ENCODE measurements at regions not wholly inside any gene's neighbourhood (a gene's known extent, or its start where the extent isn't known, plus 50 kb on each side); places are given as distances from the start of the nearest gene placed in this dataset.

DNA sequence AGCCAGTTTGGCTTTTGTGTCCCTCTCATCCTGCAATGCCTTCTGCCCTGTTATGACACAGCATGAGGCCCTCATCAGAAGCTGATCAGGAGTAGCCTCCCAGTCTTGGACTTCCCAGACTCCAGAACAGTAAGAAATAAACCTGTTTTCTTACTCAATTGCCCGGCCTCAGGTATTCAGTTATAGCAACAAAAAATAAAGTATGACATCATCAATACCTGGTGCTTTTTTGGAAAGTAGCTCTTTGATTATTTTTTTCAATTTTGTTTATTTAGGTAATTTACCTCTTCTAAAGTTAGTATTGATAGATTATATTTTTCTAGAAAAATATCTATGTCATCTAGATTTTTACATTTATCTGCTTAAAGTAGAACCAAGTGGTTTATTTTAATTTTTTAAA, 112.8 kb upstream of the CES5A start:
- TF ChIP-seq, protein P1, sequence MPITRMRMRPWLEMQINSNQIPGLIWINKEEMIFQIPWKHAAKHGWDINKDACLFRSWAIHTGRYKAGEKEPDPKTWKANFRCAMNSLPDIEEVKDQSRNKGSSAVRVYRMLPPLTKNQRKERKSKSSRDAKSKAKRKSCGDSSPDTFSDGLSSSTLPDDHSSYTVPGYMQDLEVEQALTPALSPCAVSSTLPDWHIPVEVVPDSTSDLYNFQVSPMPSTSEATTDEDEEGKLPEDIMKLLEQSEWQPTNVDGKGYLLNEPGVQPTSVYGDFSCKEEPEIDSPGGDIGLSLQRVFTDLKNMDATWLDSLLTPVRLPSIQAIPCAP (CRISPR knock-in tag; IDR thresholded peaks at IDR 0.05) = no peak
- TF ChIP-seq, protein P2, sequence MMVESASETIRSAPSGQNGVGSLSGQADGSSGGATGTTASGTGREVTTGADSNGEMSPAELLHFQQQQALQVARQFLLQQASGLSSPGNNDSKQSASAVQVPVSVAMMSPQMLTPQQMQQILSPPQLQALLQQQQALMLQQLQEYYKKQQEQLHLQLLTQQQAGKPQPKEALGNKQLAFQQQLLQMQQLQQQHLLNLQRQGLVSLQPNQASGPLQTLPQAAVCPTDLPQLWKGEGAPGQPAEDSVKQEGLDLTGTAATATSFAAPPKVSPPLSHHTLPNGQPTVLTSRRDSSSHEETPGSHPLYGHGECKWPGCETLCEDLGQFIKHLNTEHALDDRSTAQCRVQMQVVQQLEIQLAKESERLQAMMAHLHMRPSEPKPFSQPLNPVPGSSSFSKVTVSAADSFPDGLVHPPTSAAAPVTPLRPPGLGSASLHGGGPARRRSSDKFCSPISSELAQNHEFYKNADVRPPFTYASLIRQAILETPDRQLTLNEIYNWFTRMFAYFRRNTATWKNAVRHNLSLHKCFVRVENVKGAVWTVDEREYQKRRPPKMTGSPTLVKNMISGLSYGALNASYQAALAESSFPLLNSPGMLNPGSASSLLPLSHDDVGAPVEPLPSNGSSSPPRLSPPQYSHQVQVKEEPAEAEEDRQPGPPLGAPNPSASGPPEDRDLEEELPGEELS (CRISPR knock-in tag; IDR thresholded peaks at IDR 0.05) = no peak
- TF ChIP-seq, protein P3, sequence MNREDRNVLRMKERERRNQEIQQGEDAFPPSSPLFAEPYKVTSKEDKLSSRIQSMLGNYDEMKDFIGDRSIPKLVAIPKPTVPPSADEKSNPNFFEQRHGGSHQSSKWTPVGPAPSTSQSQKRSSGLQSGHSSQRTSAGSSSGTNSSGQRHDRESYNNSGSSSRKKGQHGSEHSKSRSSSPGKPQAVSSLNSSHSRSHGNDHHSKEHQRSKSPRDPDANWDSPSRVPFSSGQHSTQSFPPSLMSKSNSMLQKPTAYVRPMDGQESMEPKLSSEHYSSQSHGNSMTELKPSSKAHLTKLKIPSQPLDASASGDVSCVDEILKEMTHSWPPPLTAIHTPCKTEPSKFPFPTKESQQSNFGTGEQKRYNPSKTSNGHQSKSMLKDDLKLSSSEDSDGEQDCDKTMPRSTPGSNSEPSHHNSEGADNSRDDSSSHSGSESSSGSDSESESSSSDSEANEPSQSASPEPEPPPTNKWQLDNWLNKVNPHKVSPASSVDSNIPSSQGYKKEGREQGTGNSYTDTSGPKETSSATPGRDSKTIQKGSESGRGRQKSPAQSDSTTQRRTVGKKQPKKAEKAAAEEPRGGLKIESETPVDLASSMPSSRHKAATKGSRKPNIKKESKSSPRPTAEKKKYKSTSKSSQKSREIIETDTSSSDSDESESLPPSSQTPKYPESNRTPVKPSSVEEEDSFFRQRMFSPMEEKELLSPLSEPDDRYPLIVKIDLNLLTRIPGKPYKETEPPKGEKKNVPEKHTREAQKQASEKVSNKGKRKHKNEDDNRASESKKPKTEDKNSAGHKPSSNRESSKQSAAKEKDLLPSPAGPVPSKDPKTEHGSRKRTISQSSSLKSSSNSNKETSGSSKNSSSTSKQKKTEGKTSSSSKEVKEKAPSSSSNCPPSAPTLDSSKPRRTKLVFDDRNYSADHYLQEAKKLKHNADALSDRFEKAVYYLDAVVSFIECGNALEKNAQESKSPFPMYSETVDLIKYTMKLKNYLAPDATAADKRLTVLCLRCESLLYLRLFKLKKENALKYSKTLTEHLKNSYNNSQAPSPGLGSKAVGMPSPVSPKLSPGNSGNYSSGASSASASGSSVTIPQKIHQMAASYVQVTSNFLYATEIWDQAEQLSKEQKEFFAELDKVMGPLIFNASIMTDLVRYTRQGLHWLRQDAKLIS (CRISPR knock-in tag; IDR thresholded peaks at IDR 0.05; ENCODE audit: borderline replicate concordance) = no peak
- TF ChIP-seq, protein P4, sequence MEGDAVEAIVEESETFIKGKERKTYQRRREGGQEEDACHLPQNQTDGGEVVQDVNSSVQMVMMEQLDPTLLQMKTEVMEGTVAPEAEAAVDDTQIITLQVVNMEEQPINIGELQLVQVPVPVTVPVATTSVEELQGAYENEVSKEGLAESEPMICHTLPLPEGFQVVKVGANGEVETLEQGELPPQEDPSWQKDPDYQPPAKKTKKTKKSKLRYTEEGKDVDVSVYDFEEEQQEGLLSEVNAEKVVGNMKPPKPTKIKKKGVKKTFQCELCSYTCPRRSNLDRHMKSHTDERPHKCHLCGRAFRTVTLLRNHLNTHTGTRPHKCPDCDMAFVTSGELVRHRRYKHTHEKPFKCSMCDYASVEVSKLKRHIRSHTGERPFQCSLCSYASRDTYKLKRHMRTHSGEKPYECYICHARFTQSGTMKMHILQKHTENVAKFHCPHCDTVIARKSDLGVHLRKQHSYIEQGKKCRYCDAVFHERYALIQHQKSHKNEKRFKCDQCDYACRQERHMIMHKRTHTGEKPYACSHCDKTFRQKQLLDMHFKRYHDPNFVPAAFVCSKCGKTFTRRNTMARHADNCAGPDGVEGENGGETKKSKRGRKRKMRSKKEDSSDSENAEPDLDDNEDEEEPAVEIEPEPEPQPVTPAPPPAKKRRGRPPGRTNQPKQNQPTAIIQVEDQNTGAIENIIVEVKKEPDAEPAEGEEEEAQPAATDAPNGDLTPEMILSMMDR (IDR thresholded peaks at IDR 0.05) = no peak
- TF ChIP-seq, protein P5, sequence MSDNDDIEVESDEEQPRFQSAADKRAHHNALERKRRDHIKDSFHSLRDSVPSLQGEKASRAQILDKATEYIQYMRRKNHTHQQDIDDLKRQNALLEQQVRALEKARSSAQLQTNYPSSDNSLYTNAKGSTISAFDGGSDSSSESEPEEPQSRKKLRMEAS (CRISPR knock-in tag; IDR thresholded peaks at IDR 0.05) = no peak
- TF ChIP-seq, protein P6, sequence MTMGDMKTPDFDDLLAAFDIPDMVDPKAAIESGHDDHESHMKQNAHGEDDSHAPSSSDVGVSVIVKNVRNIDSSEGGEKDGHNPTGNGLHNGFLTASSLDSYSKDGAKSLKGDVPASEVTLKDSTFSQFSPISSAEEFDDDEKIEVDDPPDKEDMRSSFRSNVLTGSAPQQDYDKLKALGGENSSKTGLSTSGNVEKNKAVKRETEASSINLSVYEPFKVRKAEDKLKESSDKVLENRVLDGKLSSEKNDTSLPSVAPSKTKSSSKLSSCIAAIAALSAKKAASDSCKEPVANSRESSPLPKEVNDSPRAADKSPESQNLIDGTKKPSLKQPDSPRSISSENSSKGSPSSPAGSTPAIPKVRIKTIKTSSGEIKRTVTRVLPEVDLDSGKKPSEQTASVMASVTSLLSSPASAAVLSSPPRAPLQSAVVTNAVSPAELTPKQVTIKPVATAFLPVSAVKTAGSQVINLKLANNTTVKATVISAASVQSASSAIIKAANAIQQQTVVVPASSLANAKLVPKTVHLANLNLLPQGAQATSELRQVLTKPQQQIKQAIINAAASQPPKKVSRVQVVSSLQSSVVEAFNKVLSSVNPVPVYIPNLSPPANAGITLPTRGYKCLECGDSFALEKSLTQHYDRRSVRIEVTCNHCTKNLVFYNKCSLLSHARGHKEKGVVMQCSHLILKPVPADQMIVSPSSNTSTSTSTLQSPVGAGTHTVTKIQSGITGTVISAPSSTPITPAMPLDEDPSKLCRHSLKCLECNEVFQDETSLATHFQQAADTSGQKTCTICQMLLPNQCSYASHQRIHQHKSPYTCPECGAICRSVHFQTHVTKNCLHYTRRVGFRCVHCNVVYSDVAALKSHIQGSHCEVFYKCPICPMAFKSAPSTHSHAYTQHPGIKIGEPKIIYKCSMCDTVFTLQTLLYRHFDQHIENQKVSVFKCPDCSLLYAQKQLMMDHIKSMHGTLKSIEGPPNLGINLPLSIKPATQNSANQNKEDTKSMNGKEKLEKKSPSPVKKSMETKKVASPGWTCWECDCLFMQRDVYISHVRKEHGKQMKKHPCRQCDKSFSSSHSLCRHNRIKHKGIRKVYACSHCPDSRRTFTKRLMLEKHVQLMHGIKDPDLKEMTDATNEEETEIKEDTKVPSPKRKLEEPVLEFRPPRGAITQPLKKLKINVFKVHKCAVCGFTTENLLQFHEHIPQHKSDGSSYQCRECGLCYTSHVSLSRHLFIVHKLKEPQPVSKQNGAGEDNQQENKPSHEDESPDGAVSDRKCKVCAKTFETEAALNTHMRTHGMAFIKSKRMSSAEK (CRISPR knock-in tag; IDR thresholded peaks at IDR 0.05; ENCODE audit: borderline replicate concordance) = no peak
- no peak for TF ChIP-seq CREB1 (CRISPR knock-in tag; IDR thresholded peaks at IDR 0.05)
- no peak for TF ChIP-seq RELA (CRISPR knock-in tag; IDR thresholded peaks at IDR 0.05; ENCODE audit: borderline replicate concordance)
